ENCODE measurements at regions not wholly inside any gene's neighbourhood (a gene's known extent, or its start where the extent isn't known, plus 50 kb on each side); places are given as distances from the start of the nearest gene placed in this dataset.

GRCh38 chr6:22468256-22468965, 101.0 kb upstream of the HDGFL1 start:
- no peaks in the 10 kb centered on the region for H3K27me3 ChIP-seq (ENCODE audit: insufficient read depth, low read length)
- no peak overlapping the region for H3K9ac ChIP-seq (ENCODE audit: low read depth, low read length)
- no peak overlapping the region for H3K27ac ChIP-seq (ENCODE audit: low read length)
- H3K36me3 ChIP-seq (ENCODE audit: insufficient read depth, low read depth, low read length), result no peaks in the 10 kb centered on the region
- H3K9me3 ChIP-seq (ENCODE audit: insufficient read depth, low read depth, low read length), result no peaks in the 10 kb centered on the region
- H3K4me1 ChIP-seq (ENCODE audit: insufficient read depth, low read length), result 0 out of 2 replicates have a peak, but pooled peaks cover 3% of the 10 kb centered on the region
- H3K4me3 ChIP-seq (ENCODE audit: low read length), result no peak overlapping the region

DNA sequence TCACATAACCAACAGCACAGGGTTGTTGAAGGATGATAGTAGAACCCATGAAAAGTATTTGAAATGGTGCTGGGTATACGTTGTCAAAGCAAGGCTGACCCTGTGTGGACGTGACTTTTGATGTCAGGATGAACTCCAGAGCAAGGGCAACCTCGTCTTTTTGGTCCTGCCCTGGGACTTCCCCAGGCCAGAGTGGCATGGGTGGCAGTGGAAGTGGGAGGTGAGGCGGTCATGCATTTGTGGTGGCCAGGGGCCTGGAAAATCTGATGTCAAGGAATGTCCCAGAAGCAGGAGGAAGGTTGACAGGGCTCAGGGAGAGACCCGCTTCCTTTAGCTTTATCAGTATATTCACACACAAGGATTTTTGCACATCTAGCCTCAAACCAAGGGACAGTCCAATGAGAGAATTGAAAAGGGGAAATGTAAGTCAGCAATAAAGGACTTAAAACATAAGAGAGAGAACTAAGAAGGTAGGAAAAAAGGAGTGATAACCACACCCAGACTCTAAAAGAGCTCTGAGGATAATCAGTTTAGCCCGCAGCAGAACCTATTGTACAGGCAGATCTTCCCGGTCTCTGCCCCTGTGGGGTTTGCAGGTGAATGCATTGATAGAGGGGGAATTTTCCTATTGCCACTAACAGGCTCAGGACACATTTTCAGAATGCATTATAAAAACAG, 98.8 kb upstream of the HDGFL1 start:
- Histone ChIP-seq H3K4me3 (ENCODE audit: low read length) (no peak overlapping the region), H3K27ac (ENCODE audit: low read length) (no peak overlapping the region)

GRCh38 chr6:22471132-22471690, 98.2 kb upstream of the HDGFL1 start:
- Histone ChIP-seq H3K4me3 (ENCODE audit: low read length) (no peak overlapping the region), H3K27ac (ENCODE audit: low read length) (no peak overlapping the region), H3K9ac (ENCODE audit: low read depth, low read length) (no peak overlapping the region), H3K9me3 (ENCODE audit: insufficient read depth, low read depth, low read length) (no peaks in the 10 kb centered on the region), H3K27me3 (ENCODE audit: insufficient read depth, low read length) (no peaks in the 10 kb centered on the region), H3K36me3 (ENCODE audit: insufficient read depth, low read depth, low read length) (no peaks in the 10 kb centered on the region), H3K4me1 (ENCODE audit: insufficient read depth, low read length) (0 out of 2 replicates have a peak, but pooled peaks cover 2% of the 10 kb centered on the region)

More for the DNA sequence above, 98.8 kb upstream of the HDGFL1 start:
- Histone ChIP-seq H3K9ac (ENCODE audit: low read depth, low read length) (no peak overlapping the region), H3K36me3 (ENCODE audit: insufficient read depth, low read depth, low read length) (no peaks in the 10 kb centered on the region), H3K4me1 (ENCODE audit: insufficient read depth, low read length) (0 out of 2 replicates have a peak, but pooled peaks cover 3% of the 10 kb centered on the region), H3K9me3 (ENCODE audit: insufficient read depth, low read depth, low read length) (no peaks in the 10 kb centered on the region), H3K27me3 (ENCODE audit: insufficient read depth, low read length) (no peaks in the 10 kb centered on the region)

DNA sequence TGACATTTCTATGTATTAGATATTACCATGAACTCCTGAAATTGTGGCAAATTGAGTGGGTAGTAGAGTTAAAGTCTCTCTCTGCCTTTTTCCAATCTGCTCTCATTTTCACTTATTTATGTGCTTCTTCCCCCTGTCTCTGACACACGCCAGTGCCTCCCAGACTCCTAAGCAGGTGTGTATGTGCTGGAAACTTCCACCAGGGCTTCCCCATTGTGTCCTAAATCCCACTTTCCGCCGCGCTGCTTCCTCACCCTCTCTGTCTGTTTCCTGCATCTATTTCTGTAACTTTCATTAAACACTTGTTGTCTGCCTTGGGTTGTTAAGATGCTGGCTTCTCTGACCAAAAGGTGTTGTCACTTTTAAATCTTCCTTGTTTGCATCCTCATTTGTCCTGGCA, 97.6 kb upstream of the HDGFL1 start:
- Histone ChIP-seq H3K9ac (ENCODE audit: low read depth, low read length) (no peak overlapping the region), H3K27me3 (ENCODE audit: insufficient read depth, low read length) (no peaks in the 10 kb centered on the region), H3K36me3 (ENCODE audit: insufficient read depth, low read depth, low read length) (no peaks in the 10 kb centered on the region), H3K27ac (ENCODE audit: low read length) (no peak overlapping the region), H3K4me3 (ENCODE audit: low read length) (no peak overlapping the region), H3K9me3 (ENCODE audit: insufficient read depth, low read depth, low read length) (no peaks in the 10 kb centered on the region), H3K4me1 (ENCODE audit: insufficient read depth, low read length) (no peaks in the 10 kb centered on the region)

DNA sequence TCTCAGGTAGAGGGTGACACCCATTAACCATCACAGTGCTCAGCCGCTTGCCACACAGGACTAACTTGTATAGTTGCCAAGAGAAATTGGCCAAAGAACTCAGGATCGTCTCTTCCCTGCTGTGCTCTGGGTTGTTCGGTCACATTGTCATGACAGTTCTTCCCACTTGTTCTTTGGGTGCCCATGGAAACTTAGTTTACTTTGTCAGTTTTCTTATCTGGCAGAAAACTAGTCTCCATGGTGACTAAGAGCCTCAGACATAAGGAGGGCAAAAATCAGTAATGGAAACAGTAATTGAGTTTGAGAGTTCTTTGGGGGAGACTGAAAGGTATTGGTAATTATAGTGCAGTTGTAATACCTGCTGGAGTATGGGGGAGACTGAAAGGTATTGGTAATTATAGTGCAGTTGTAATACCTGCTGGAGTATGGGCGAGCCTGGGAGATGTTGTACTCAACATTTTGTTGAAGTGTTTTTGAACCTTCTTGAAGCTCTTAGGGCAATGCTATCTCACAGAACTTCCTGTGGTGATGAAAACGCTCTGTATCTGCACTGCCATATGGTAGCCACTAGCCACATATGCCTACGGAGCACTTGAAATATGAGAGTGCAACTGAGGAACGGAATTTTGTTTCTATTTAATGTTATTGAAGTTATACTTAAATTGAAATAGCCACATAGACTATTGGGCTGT, 95.2 kb upstream of the HDGFL1 start:
- Histone ChIP-seq H3K27ac (ENCODE audit: low read length) (no peak overlapping the region), H3K4me3 (ENCODE audit: low read length) (no peak overlapping the region), H3K36me3 (ENCODE audit: insufficient read depth, low read depth, low read length) (no peaks in the 10 kb centered on the region), H3K27me3 (ENCODE audit: insufficient read depth, low read length) (no peaks in the 10 kb centered on the region), H3K9ac (ENCODE audit: low read depth, low read length) (no peak overlapping the region), H3K9me3 (ENCODE audit: insufficient read depth, low read depth, low read length) (no peaks in the 10 kb centered on the region), H3K4me1 (ENCODE audit: insufficient read depth, low read length) (no peaks in the 10 kb centered on the region)

GRCh38 chr6:22476811-22477390, 92.5 kb upstream of the HDGFL1 start:
- H3K4me1 ChIP-seq (ENCODE audit: insufficient read depth, low read length), result no peaks in the 10 kb centered on the region
- no peak overlapping the region for H3K9ac ChIP-seq (ENCODE audit: low read depth, low read length)
- no peaks in the 10 kb centered on the region for H3K9me3 ChIP-seq (ENCODE audit: insufficient read depth, low read depth, low read length)
- H3K27me3 ChIP-seq (ENCODE audit: insufficient read depth, low read length), result no peaks in the 10 kb centered on the region
- H3K36me3 ChIP-seq (ENCODE audit: insufficient read depth, low read depth, low read length), result no peaks in the 10 kb centered on the region
- no peak overlapping the region for H3K27ac ChIP-seq (ENCODE audit: low read length)
- no peak overlapping the region for H3K4me3 ChIP-seq (ENCODE audit: low read length)

DNA sequence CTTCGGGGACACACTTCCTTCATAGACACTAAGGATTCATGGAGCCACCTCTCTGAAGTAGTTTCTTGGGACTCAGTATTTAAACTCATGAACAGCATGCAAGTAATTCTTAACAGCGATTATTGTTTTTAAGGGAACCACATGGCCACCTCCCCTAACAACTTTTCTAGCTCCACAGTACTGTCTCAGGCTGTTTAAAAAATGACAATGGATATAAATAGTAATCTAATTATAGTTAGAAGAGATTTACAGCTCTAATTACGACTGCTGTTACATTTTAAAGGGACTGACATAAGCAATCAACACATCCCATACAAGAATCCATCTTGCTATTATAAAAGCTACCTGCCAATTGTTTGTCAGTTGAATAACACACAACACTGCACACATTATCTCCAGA, 72.1 kb upstream of the HDGFL1 start:
- H3K4me1 ChIP-seq (ENCODE audit: insufficient read depth, low read length), result no peaks in the 10 kb centered on the region
- H3K27ac ChIP-seq (ENCODE audit: low read length), result no peak overlapping the region
- no peaks in the 10 kb centered on the region for H3K9me3 ChIP-seq (ENCODE audit: insufficient read depth, low read depth, low read length)
- no peak overlapping the region for H3K4me3 ChIP-seq (ENCODE audit: low read length)
- no peaks in the 10 kb centered on the region for H3K36me3 ChIP-seq (ENCODE audit: insufficient read depth, low read depth, low read length)
- H3K27me3 ChIP-seq (ENCODE audit: insufficient read depth, low read length), result no peaks in the 10 kb centered on the region
- no peak overlapping the region for H3K9ac ChIP-seq (ENCODE audit: low read depth, low read length)

- no peak overlapping the region for H3K9ac ChIP-seq (ENCODE audit: low read depth, low read length)
- H3K9me3 ChIP-seq (ENCODE audit: insufficient read depth, low read depth, low read length), result no peaks in the 10 kb centered on the region
- H3K27me3 ChIP-seq (ENCODE audit: insufficient read depth, low read length), result no peaks in the 10 kb centered on the region
- H3K36me3 ChIP-seq (ENCODE audit: insufficient read depth, low read depth, low read length), result no peaks in the 10 kb centered on the region
- H3K27ac ChIP-seq (ENCODE audit: low read length), result no peak overlapping the region
- no peak overlapping the region for H3K4me3 ChIP-seq (ENCODE audit: low read length)
- H3K4me1 ChIP-seq (ENCODE audit: insufficient read depth, low read length), result no peaks in the 10 kb centered on the region
Measured at GRCh38 chr6:22499815-22500214, 69.6 kb upstream of the HDGFL1 start.

DNA sequence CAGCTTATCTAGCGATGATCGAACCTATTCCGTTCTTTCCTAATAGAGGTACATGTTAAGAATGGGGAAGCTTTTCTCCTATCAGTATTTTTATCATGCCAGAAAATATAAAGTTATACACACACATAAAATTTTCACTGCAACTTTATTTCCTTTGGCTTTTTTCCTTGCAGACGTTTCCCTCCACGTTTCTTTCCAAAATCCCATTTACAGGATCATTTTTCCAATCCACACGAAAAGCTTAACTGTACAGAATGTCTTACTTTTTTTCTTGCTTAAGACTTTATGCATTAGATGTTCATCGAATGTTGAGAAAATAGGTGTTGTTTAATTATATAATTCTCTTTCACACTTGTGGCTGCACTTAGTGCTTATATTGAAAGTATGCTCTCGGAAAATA, 62.9 kb upstream of the HDGFL1 start:
- Histone ChIP-seq H3K36me3 (ENCODE audit: insufficient read depth, low read depth, low read length) (no peaks in the 10 kb centered on the region), H3K9ac (ENCODE audit: low read depth, low read length) (no peak overlapping the region), H3K9me3 (ENCODE audit: insufficient read depth, low read depth, low read length) (no peaks in the 10 kb centered on the region), H3K27me3 (ENCODE audit: insufficient read depth, low read length) (no peaks in the 10 kb centered on the region), H3K4me1 (ENCODE audit: insufficient read depth, low read length) (no peaks in the 10 kb centered on the region), H3K4me3 (ENCODE audit: low read length) (no peak overlapping the region), H3K27ac (ENCODE audit: low read length) (no peak overlapping the region)

DNA sequence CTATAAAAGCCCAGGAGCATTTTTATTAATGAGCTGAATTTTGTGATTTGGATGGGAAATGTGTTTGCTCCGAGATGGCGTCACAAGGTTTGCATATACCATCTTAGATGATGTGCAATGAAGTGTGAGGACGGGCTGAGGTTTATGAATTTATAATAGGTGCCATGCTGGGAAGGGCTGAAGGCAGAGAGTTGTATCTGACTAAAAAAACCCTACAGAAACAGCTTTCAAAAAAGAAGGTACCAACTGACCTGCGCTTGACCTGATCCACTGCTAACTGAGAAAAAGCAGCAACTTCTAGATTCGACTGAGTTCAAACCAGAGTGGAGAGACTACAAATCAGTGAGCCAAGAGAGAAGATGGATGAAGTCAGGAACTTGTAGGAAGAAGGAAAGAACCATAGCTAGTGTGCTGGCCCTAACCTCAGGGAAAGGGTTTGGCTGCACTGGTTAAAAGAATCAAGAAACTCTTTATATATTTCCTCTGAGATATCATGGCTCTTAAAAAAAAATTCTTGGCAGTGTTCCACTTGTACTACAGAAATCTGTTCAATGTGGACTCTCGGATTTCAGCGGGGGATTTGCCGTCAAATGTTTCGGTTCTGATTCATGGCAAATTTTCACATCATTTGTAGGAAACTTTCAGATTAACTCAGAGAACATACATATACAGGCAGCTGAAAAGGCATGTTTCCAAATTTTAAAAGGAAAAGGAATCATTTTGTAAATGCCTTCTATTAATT, 56.5 kb upstream of the HDGFL1 start:
- Histone ChIP-seq H3K9ac (ENCODE audit: low read depth, low read length) (no peak overlapping the region), H3K4me1 (ENCODE audit: insufficient read depth, low read length) (no peaks in the 10 kb centered on the region), H3K27ac (ENCODE audit: low read length) (no peak overlapping the region), H3K9me3 (ENCODE audit: insufficient read depth, low read depth, low read length) (no peaks in the 10 kb centered on the region), H3K27me3 (ENCODE audit: insufficient read depth, low read length) (no peaks in the 10 kb centered on the region), H3K4me3 (ENCODE audit: low read length) (no peak overlapping the region), H3K36me3 (ENCODE audit: insufficient read depth, low read depth, low read length) (no peaks in the 10 kb centered on the region)

DNA sequence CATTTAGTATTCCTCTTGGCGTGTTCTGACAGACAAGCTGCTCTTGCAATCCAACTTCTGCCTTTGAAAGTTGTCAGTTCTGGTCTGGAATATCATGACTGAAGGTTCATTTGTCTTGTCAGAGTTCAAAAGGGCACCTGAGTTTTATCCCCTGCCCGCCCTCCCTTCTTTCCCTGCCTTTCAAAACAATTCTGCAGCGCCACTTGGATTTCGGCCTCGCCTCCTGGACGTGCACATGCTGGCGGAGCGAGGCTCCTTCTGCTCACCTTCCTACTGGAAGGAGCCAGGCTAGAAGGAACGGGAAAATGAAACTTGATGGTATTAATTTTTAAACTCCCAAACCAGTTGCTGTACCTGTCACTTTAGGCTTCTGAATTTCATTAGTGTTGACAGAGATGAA, 55.7 kb upstream of the HDGFL1 start:
- Histone ChIP-seq H3K27ac (ENCODE audit: low read length) (no peak overlapping the region), H3K4me1 (ENCODE audit: insufficient read depth, low read length) (no peaks in the 10 kb centered on the region), H3K27me3 (ENCODE audit: insufficient read depth, low read length) (no peaks in the 10 kb centered on the region), H3K4me3 (ENCODE audit: low read length) (no peak overlapping the region), H3K9me3 (ENCODE audit: insufficient read depth, low read depth, low read length) (no peaks in the 10 kb centered on the region), H3K36me3 (ENCODE audit: insufficient read depth, low read depth, low read length) (no peaks in the 10 kb centered on the region), H3K9ac (ENCODE audit: low read depth, low read length) (no peak overlapping the region)
